COR-L47 (cell line): ENCODE measurements at regions not wholly inside any gene's neighbourhood (a gene's known extent, or its start where the extent isn't known, plus 50 kb on each side); places are given as distances from the start of the nearest gene placed in this dataset.
"Not testable (repeated sequence)": the region's sequence is repeated elsewhere in the genome, so short reads cannot be mapped to it uniquely, and the experiment has no call there.

Experiments
- DNase-seq: peaks from one replicate; lab custom pipeline; 2025; lab: John Stamatoyannopoulos, UW

GRCh38 chr10:94225589-94225988 lies 137.2 kb downstream of the NOC3L start:
- DNase-seq, result no peak

- DNase-seq, result no peak
These were observed 132.5 kb downstream of the NOC3L start for GRCh38 chr10:94230134-94230785.

GRCh38 chr10:94232711-94233383 lies 129.9 kb downstream of the NOC3L start:
- DNase-seq, result no peak

GRCh38 chr10:94235461-94235860 lies 127.3 kb downstream of the NOC3L start:
- DNase-seq, result no peak

- DNase-seq, result no peak
These were observed 124.6 kb downstream of the NOC3L start for GRCh38 chr10:94238006-94238617.

- DNase-seq, result no peak
These were observed 123.0 kb downstream of the NOC3L start for GRCh38 chr10:94239696-94240095.

GRCh38 chr10:94240491-94240890 lies 122.2 kb downstream of the NOC3L start:
- no peak for DNase-seq

GRCh38 chr10:94240901-94241300 lies 121.8 kb downstream of the NOC3L start:
- no peak for DNase-seq

- no peak for DNase-seq
These were observed 111.6 kb downstream of the NOC3L start for GRCh38 chr10:94251098-94251497.

GRCh38 chr10:94251568-94251967 lies 111.2 kb downstream of the NOC3L start:
- DNase-seq, result no peak

GRCh38 chr10:94257407-94257806 lies 105.3 kb downstream of the NOC3L start:
- DNase-seq, result not testable (repeated sequence)

GRCh38 chr10:94260455-94260854 lies 102.3 kb downstream of the NOC3L start:
- no peak for DNase-seq

- no peak for DNase-seq
These were observed 98.7 kb downstream of the NOC3L start for GRCh38 chr10:94264085-94264484.

- no peak for DNase-seq
These were observed 96.6 kb downstream of the NOC3L start for GRCh38 chr10:94266091-94266490.

- DNase-seq, result no peak
These were observed 94.1 kb downstream of the NOC3L start for GRCh38 chr10:94268652-94269051.

- no peak for DNase-seq
These were observed 88.5 kb downstream of the NOC3L start for GRCh38 chr10:94274142-94274787.

- no peak for DNase-seq
These were observed 86.6 kb downstream of the NOC3L start for GRCh38 chr10:94276140-94276539.

- no peak for DNase-seq
These were observed 85.3 kb downstream of the NOC3L start for GRCh38 chr10:94277450-94277849.

GRCh38 chr10:94279835-94280709 lies 82.7 kb downstream of the NOC3L start:
- DNase-seq, result no peak

GRCh38 chr10:94281654-94282053 lies 81.1 kb downstream of the NOC3L start:
- DNase-seq, result no peak

- DNase-seq, result no peak
These were observed 80.4 kb downstream of the NOC3L start for GRCh38 chr10:94282369-94282768.
